DOHH2 (cell line): ENCODE measurements at regions not wholly inside any gene's neighbourhood (a gene's known extent, or its start where the extent isn't known, plus 50 kb on each side); places are given as distances from the start of the nearest gene placed in this dataset.

Experiments used
- H3F3A ChIP-seq: fragments of 200-600 bp; sonication (generic), shearing (Covaris generic); 2 replicates; pipeline ENCODE4 v1.6.0; 2016; ENCODE audit warnings: antibody characterized with exemption, mild to moderate bottlenecking; ENCODE audit not compliant: control insufficient read depth, insufficient read depth
- H3K27ac ChIP-seq: fragments of 200-600 bp; sonication (generic); 2 replicates; pipeline ENCODE4 v1.5.1; 2014; ENCODE audit warnings: low read depth, mild to moderate bottlenecking, low read length, moderate library complexity
- H3K27me3 ChIP-seq: fragments of 200-600 bp; sonication (generic); 2 replicates; pipeline ENCODE4 v1.6.1; 2014; ENCODE audit warnings: mild to moderate bottlenecking, low read length, mixed read lengths; ENCODE audit not compliant: control insufficient read depth
- H3K36me3 ChIP-seq: fragments of 200-600 bp; sonication (generic); 2 replicates; pipeline ENCODE4 v1.6.1; 2014; ENCODE audit warnings: mild to moderate bottlenecking, low read length, moderate library complexity, mixed read lengths; ENCODE audit not compliant: control insufficient read depth
- H3K4me1 ChIP-seq: fragments of 200-600 bp; sonication (generic); 2 replicates; pipeline ENCODE4 v1.6.1; 2014; ENCODE audit warnings: mild to moderate bottlenecking, low read length, mixed read lengths; ENCODE audit not compliant: control insufficient read depth
- H3K4me2 ChIP-seq: fragments of 200-600 bp; sonication (generic); 2 replicates; pipeline ENCODE4 v1.6.0; 2014; ENCODE audit warnings: mild to moderate bottlenecking, low read length, moderate library complexity
- H3K4me3 ChIP-seq: fragments of 200-600 bp; sonication (generic); 2 replicates; pipeline ENCODE4 v1.5.1; 2014; ENCODE audit warnings: mild to moderate bottlenecking, low read length, mixed read lengths
- H3K79me2 ChIP-seq: fragments of 200-600 bp; sonication (generic); 2 replicates; pipeline ENCODE4 v1.6.1; 2014; ENCODE audit warnings: mild to moderate bottlenecking, low read length, mixed read lengths; ENCODE audit not compliant: control insufficient read depth
- H3K9me2 ChIP-seq: fragments of 200-600 bp; sonication (generic); replicated peaks from 2 replicates; pipeline ENCODE4 v1.6.1; 2014; ENCODE audit warnings: mild to moderate bottlenecking, low read length, mixed read lengths; ENCODE audit not compliant: control insufficient read depth
- H3K9me3 ChIP-seq: fragments of 200-600 bp; sonication (generic); 2 replicates; pipeline ENCODE4 v1.6.1; 2014; ENCODE audit warnings: antibody characterized with exemption, low read length, mixed read lengths; ENCODE audit not compliant: control insufficient read depth, insufficient read depth
- H4K20me1 ChIP-seq: fragments of 200-600 bp; sonication (generic); 2 replicates; pipeline ENCODE4 v1.6.0; 2014; ENCODE audit warnings: low read depth, mild to moderate bottlenecking, antibody characterized with exemption, low read length, moderate library complexity; ENCODE audit not compliant: control insufficient read depth, insufficient read depth
- EZH2phosphoT487 ChIP-seq: fragments of 200-600 bp; sonication (generic); IDR thresholded peaks from 2 replicates; pipeline ENCODE4 v1.6.1; 2017; ENCODE audit warnings: borderline replicate concordance, mild to moderate bottlenecking, antibody characterized with exemption, low read length, moderate library complexity, mixed read lengths
- TF ChIP-seq, protein P1 (sequence below): fragments of 200-600 bp; sonication (generic); IDR thresholded peaks from one replicate; pipeline ENCODE4 v1.5.1; 2014; ENCODE audit warnings: antibody characterized with exemption, mild to moderate bottlenecking, low read depth, low read length; ENCODE audit not compliant: poor library complexity, severe bottlenecking

DNA sequence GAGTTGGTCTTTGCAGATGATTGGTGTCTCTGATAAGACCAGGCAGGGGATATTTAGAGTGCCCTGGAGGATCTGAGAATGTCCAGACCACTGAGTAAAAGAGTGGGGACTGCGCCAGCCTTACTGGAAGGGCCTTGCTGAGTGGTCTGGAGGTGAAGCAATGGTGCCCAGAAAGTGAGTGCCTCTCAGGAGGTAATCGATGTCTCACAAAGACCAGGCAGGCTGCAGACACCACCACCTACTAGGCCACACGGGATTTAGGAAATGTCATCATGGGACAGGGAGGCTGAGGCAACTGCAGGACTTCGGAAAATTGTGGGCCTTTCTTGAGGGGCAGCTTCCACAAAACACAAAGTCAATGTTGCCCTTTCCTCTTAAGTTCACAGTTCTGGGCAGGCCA, 57.2 kb upstream of the STEAP1B start:
- Histone ChIP-seq H3K4me1 (peaks cover 13% of the 10 kb centered on the region), H3K9me2 (no peaks in the 10 kb centered on the region), H3F3A (no peaks in the 10 kb centered on the region), H3K27ac (no peak overlapping the region), H3K27me3 (peaks cover 26% of the 10 kb centered on the region), H3K4me3 (no peak overlapping the region), H3K36me3 (no peaks in the 10 kb centered on the region), H4K20me1 (no peaks in the 10 kb centered on the region), H3K79me2 (no peaks in the 10 kb centered on the region), H3K9me3 (no peaks in the 10 kb centered on the region), H3K4me2 (no peak overlapping the region)
- no peak for TF ChIP-seq EZH2phosphoT487
- TF ChIP-seq, protein P1, sequence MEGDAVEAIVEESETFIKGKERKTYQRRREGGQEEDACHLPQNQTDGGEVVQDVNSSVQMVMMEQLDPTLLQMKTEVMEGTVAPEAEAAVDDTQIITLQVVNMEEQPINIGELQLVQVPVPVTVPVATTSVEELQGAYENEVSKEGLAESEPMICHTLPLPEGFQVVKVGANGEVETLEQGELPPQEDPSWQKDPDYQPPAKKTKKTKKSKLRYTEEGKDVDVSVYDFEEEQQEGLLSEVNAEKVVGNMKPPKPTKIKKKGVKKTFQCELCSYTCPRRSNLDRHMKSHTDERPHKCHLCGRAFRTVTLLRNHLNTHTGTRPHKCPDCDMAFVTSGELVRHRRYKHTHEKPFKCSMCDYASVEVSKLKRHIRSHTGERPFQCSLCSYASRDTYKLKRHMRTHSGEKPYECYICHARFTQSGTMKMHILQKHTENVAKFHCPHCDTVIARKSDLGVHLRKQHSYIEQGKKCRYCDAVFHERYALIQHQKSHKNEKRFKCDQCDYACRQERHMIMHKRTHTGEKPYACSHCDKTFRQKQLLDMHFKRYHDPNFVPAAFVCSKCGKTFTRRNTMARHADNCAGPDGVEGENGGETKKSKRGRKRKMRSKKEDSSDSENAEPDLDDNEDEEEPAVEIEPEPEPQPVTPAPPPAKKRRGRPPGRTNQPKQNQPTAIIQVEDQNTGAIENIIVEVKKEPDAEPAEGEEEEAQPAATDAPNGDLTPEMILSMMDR, result no peak

DNA sequence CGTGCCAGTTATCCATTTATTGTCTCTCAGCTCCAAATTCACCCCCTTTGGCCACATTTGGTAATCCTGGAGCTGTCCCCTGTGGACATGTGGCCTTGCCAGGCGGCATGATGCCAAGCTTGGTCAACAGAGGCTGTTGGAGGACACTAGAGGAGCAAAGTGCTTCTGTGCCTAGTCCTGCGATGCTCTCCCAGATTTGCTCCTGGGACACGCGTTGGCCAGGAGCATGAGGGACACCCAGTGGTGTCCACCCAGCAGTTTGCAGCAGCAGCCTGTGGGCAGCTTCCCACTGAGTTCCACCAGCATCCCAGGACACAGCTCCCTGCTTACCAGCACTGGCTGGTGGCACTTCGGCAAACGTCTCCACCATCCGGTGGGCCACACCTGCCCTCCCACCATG, 55.5 kb upstream of the STEAP1B start:
- Histone ChIP-seq H3K4me1 (peaks cover 13% of the 10 kb centered on the region), H3K27me3 (peaks cover 43% of the 10 kb centered on the region), H3K27ac (no peak overlapping the region), H3F3A (no peaks in the 10 kb centered on the region), H3K36me3 (no peaks in the 10 kb centered on the region), H3K79me2 (no peaks in the 10 kb centered on the region), H3K4me2 (no peak overlapping the region), H3K9me3 (no peaks in the 10 kb centered on the region), H3K9me2 (no peaks in the 10 kb centered on the region), H4K20me1 (no peaks in the 10 kb centered on the region), H3K4me3 (no peak overlapping the region)
- TF ChIP-seq, protein P1, result no peak
- no peak for TF ChIP-seq EZH2phosphoT487

DNA sequence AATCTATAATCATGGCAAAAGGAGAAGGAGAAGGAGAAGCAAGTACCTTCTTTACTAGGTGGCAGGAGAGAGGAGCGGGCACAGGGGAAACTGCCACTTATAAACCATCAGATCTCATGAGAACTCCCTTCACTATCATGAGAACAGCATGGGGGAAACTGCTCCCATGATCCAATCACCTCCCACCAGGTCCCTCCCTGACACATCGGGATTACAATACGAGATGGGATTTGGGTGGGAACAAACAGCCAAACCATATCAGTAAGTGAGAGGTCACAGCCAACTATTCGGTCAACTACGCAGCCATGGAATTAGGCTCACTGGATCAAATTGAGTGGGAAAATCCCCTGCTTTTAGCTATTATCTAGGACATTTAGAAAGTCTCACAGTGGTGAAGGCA, 54.2 kb upstream of the STEAP1B start:
- no peak overlapping the region for H3K27ac ChIP-seq
- H3K36me3 ChIP-seq, result no peaks in the 10 kb centered on the region
- no peaks in the 10 kb centered on the region for H4K20me1 ChIP-seq
- no peaks in the 10 kb centered on the region for H3K79me2 ChIP-seq
- H3K9me2 ChIP-seq, result no peaks in the 10 kb centered on the region
- no peak overlapping the region for H3K4me3 ChIP-seq
- TF ChIP-seq, protein P1, result no peak
- TF ChIP-seq EZH2phosphoT487, result no peak
- peaks cover 56% of the 10 kb centered on the region for H3K27me3 ChIP-seq
- peaks cover 21% of the 10 kb centered on the region for H3K4me1 ChIP-seq
- no peaks in the 10 kb centered on the region for H3F3A ChIP-seq
- H3K9me3 ChIP-seq, result no peaks in the 10 kb centered on the region
- no peak overlapping the region for H3K4me2 ChIP-seq
